Mesendoderm (in vitro differentiated cells): ENCODE measurements at regions not wholly inside any gene's neighbourhood (a gene's known extent, or its start where the extent isn't known, plus 50 kb on each side); places are given as distances from the start of the nearest gene placed in this dataset.
"Not testable (repeated sequence)": the region's sequence is repeated elsewhere in the genome, so short reads cannot be mapped to it uniquely, and the experiment has no call there.

Experiments used
- DNase-seq: peaks from one replicate; pipeline ENCODE4 v3.0.0; 2013
- H2AK5ac ChIP-seq: 2 replicates; pipeline ENCODE4 v1.6.1; 2013; ENCODE audit warnings: low read length, inconsistent platforms
- H2BK120ac ChIP-seq: 2 replicates; pipeline ENCODE4 v1.6.1; 2013; ENCODE audit warnings: low read depth, mild to moderate bottlenecking, low read length, moderate library complexity, mixed read lengths
- H2BK15ac ChIP-seq: replicated peaks from 2 replicates; pipeline ENCODE4 v1.6.1; 2013; ENCODE audit warnings: low read depth, mild to moderate bottlenecking, moderate library complexity
- H2BK5ac ChIP-seq: 2 replicates; pipeline ENCODE4 v1.6.1; 2013; ENCODE audit warnings: low read length, inconsistent platforms
- H3K18ac ChIP-seq: 2 replicates; pipeline ENCODE4 v1.6.1; 2013; ENCODE audit warnings: mild to moderate bottlenecking, low read length, mixed read lengths
- H3K23ac ChIP-seq: one replicate; pipeline ENCODE4 v1.6.1; 2013; ENCODE audit warnings: low read length
- H3K27ac ChIP-seq: 2 replicates; pipeline ENCODE4 v1.5.1; 2013; ENCODE audit warnings: low read depth, mild to moderate bottlenecking, inconsistent platforms, low read length, moderate library complexity
- H3K27me3 ChIP-seq: 2 replicates; pipeline ENCODE4 v1.6.1; 2013; ENCODE audit warnings: low read length, control low read depth, mild to moderate bottlenecking, inconsistent platforms; ENCODE audit not compliant: insufficient read depth, poor library complexity
- H3K36me3 ChIP-seq: 2 replicates; pipeline ENCODE4 v1.6.1; 2013; ENCODE audit warnings: low read length, inconsistent platforms; ENCODE audit not compliant: control insufficient read depth, insufficient read depth
- H3K4ac ChIP-seq: one replicate; pipeline ENCODE4 v1.6.1; 2013; ENCODE audit warnings: low read depth, mild to moderate bottlenecking, low read length, moderate library complexity
- H3K4me1 ChIP-seq: 2 replicates; pipeline ENCODE4 v1.6.1; 2013; ENCODE audit warnings: low read depth, low read length, inconsistent platforms; ENCODE audit not compliant: control insufficient read depth
- H3K4me2 ChIP-seq: 2 replicates; pipeline ENCODE4 v1.6.1; 2013; ENCODE audit warnings: low read length
- H3K4me3 ChIP-seq: 2 replicates; pipeline ENCODE4 v1.5.1; 2013; ENCODE audit warnings: mild to moderate bottlenecking, low read length
- H3K56ac ChIP-seq: one replicate; pipeline ENCODE4 v1.6.1; 2013; ENCODE audit warnings: low read length
- H3K79me1 ChIP-seq: 2 replicates; pipeline ENCODE4 v1.6.1; 2013; ENCODE audit warnings: low read length, inconsistent platforms
- H3K79me2 ChIP-seq: 2 replicates; pipeline ENCODE4 v1.6.1; 2013; ENCODE audit warnings: mild to moderate bottlenecking, low read length; ENCODE audit not compliant: control insufficient read depth, insufficient read depth
- H3K9ac ChIP-seq: 2 replicates; pipeline ENCODE4 v1.6.1; 2013; ENCODE audit warnings: low read length, inconsistent platforms
- H4K5ac ChIP-seq: one replicate; pipeline ENCODE4 v1.6.1; 2013; ENCODE audit warnings: low read length
- H4K8ac ChIP-seq: one replicate; pipeline ENCODE4 v1.6.1; 2013; ENCODE audit warnings: low read depth, mild to moderate bottlenecking, control low read depth, low read length, moderate library complexity
- WGBS: extraction: QIAGEN DNeasy Blood & Tissue Kit; methylation state at CpG from one replicate; pipeline ENCODE4 v1.1.7; 2013; ENCODE audit warnings: low lambda C conversion rate, missing lambda C conversion rate; ENCODE audit not compliant: insufficient coverage; ENCODE audit errors: extremely low coverage; 5-methylcytosine and 5-hydroxymethylcytosine counted together

GRCh38 chrX:40943093-40943641, 142.1 kb upstream of the USP9X start:
- no peak for DNase-seq
- no CpG with 5 or more reads among the region's 1 CpG for WGBS
- no peaks in the 10 kb centered on the region for H3K79me2 ChIP-seq

GRCh38 chrX:40945361-40945713, 139.9 kb upstream of the USP9X start:
- no peak overlapping the region for H3K4me3 ChIP-seq
- H3K56ac ChIP-seq = no peak overlapping the region
- no peak overlapping the region for H3K27ac ChIP-seq
- H3K4me1 ChIP-seq = no peaks in the 10 kb centered on the region
- no peak overlapping the region for H4K5ac ChIP-seq
- H3K18ac ChIP-seq = no peak overlapping the region
- H3K4me2 ChIP-seq = no peak overlapping the region
- no peak overlapping the region for H2BK5ac ChIP-seq
- H2BK120ac ChIP-seq = no peak overlapping the region
- no peaks in the 10 kb centered on the region for H3K27me3 ChIP-seq
- no peak overlapping the region for H3K4ac ChIP-seq
- H3K9ac ChIP-seq = no peak overlapping the region
- no peaks in the 10 kb centered on the region for H3K36me3 ChIP-seq
- no peak overlapping the region for H3K23ac ChIP-seq
- H2BK15ac ChIP-seq = no peak overlapping the region
- no peak overlapping the region for H2AK5ac ChIP-seq
- no CpG with 5 or more reads among the region's 5 CpGs for WGBS
- H3K79me1 ChIP-seq = no peaks in the 10 kb centered on the region
- peak; percentile 57 for DNase-seq
- no peaks in the 10 kb centered on the region for H3K79me2 ChIP-seq
- H4K8ac ChIP-seq = no peak overlapping the region

More at GRCh38 chrX:40943093-40943641, 142.1 kb upstream of the USP9X start:
- Histone ChIP-seq H3K23ac (no peak overlapping the region), H2AK5ac (no peak overlapping the region), H3K18ac (no peak overlapping the region), H4K5ac (no peak overlapping the region), H3K4me2 (no peak overlapping the region), H3K56ac (no peak overlapping the region), H2BK120ac (no peak overlapping the region), H3K4ac (no peak overlapping the region), H2BK15ac (no peak overlapping the region), H3K27me3 (no peaks in the 10 kb centered on the region), H3K27ac (no peak overlapping the region), H2BK5ac (no peak overlapping the region), H3K4me1 (no peaks in the 10 kb centered on the region), H3K4me3 (no peak overlapping the region), H4K8ac (no peak overlapping the region), H3K9ac (no peak overlapping the region), H3K79me1 (no peaks in the 10 kb centered on the region), H3K36me3 (no peaks in the 10 kb centered on the region)

DNA sequence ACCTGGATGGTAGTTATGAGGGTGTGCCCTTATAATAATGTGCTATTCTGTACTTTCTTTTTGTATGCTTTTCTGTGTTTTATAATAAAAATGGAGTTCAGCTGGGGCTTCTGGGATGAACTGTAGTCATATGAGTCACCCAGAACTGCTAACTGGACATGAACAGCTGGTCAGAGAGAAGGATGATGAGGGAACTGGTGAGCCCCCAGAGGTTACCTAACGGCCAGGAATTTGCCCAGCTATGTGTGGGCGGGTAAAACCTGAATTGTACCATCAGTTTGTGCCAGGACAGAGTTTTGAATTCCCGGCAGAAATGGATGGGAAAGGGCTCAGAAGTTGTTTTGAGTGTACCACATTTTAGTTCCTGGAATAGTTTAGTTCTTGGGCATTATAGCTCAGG, 138.0 kb upstream of the USP9X start:
- Histone ChIP-seq H3K4me2 (no peak overlapping the region), H3K27me3 (no peaks in the 10 kb centered on the region), H3K27ac (no peak overlapping the region), H3K4me1 (no peaks in the 10 kb centered on the region), H4K5ac (no peak overlapping the region), H2BK5ac (no peak overlapping the region), H2BK15ac (no peak overlapping the region), H3K23ac (no peak overlapping the region), H3K79me1 (no peaks in the 10 kb centered on the region), H3K4me3 (no peak overlapping the region), H3K56ac (no peak overlapping the region), H2BK120ac (no peak overlapping the region), H3K36me3 (no peaks in the 10 kb centered on the region), H3K79me2 (no peaks in the 10 kb centered on the region), H2AK5ac (no peak overlapping the region), H3K9ac (no peak overlapping the region), H3K18ac (no peak overlapping the region), H3K4ac (no peak overlapping the region), H4K8ac (no peak overlapping the region)
- no peak for DNase-seq
- WGBS = no CpG with 5 or more reads among the region's 3 CpGs

- H3K4me3 ChIP-seq = no peak overlapping the region
- H4K8ac ChIP-seq = no peak overlapping the region
- no peaks in the 10 kb centered on the region for H3K79me1 ChIP-seq
- H3K23ac ChIP-seq = no peak overlapping the region
- H3K56ac ChIP-seq = no peak overlapping the region
- no CpG with 5 or more reads among the region's 7 CpGs for WGBS
- no peak overlapping the region for H3K27ac ChIP-seq
- no peak for DNase-seq
- H2BK120ac ChIP-seq = no peak overlapping the region
- H4K5ac ChIP-seq = no peak overlapping the region
- no peak overlapping the region for H2AK5ac ChIP-seq
- no peak overlapping the region for H2BK5ac ChIP-seq
- H3K4ac ChIP-seq = no peak overlapping the region
- no peaks in the 10 kb centered on the region for H3K36me3 ChIP-seq
- H3K9ac ChIP-seq = no peak overlapping the region
- no peak overlapping the region for H2BK15ac ChIP-seq
- no peak overlapping the region for H3K18ac ChIP-seq
- H3K79me2 ChIP-seq = no peaks in the 10 kb centered on the region
- no peaks in the 10 kb centered on the region for H3K27me3 ChIP-seq
- H3K4me1 ChIP-seq = no peaks in the 10 kb centered on the region
- H3K4me2 ChIP-seq = no peak overlapping the region
Observed at GRCh38 chrX:40949071-40949470, 136.2 kb upstream of the USP9X start.

- Histone ChIP-seq H2BK5ac (no peak overlapping the region), H2AK5ac (no peak overlapping the region), H3K27me3 (no peaks in the 10 kb centered on the region), H3K23ac (no peak overlapping the region), H3K18ac (no peak overlapping the region), H3K36me3 (no peaks in the 10 kb centered on the region), H3K79me1 (no peaks in the 10 kb centered on the region), H2BK15ac (no peak overlapping the region), H2BK120ac (no peak overlapping the region), H3K4me1 (no peaks in the 10 kb centered on the region), H3K4me2 (no peak overlapping the region), H4K8ac (no peak overlapping the region), H3K9ac (no peak overlapping the region), H4K5ac (no peak overlapping the region), H3K27ac (no peak overlapping the region), H3K4me3 (no peak overlapping the region), H3K56ac (no peak overlapping the region), H3K79me2 (no peaks in the 10 kb centered on the region), H3K4ac (no peak overlapping the region)
- no CpG with 5 or more reads among the region's 1 CpG for WGBS
- peak; percentile 7 for DNase-seq
Observed at GRCh38 chrX:40950546-40950945, 134.7 kb upstream of the USP9X start.

DNA sequence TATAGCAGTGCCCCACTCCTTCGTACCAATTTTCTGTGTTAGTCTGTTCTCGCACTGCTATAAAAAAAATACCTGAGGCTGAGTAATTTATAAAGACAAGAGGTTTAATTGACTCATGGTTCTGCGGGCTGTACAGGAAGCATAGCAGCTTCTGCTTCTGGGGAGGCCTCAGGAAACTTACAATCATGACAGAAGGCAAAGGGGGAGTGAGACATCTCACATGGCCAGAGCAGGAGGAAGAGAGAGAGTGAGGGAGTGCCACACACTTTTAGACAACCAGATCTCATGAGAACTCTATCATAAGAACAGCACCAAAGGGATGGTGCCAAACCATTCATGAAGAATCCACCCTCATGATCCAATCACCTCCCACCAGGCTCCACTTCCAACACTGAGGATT, 133.8 kb upstream of the USP9X start:
- H3K27me3 ChIP-seq, H3K36me3 ChIP-seq, H4K5ac ChIP-seq, H3K4ac ChIP-seq, H2BK5ac ChIP-seq, H3K79me1 ChIP-seq, H3K4me1 ChIP-seq, H3K23ac ChIP-seq, H3K56ac ChIP-seq, H2BK120ac ChIP-seq, H3K4me3 ChIP-seq, H3K27ac ChIP-seq, H3K18ac ChIP-seq, H3K79me2 ChIP-seq, H3K9ac ChIP-seq, H2AK5ac ChIP-seq, H4K8ac ChIP-seq, H2BK15ac ChIP-seq, H3K4me2 ChIP-seq, DNase-seq: not testable (repeated sequence)
- WGBS = no CpG with 5 or more reads among the region's 3 CpGs
